ENCODE measurements at regions not wholly inside any gene's neighbourhood (a gene's known extent, or its start where the extent isn't known, plus 50 kb on each side); places are given as distances from the start of the nearest gene placed in this dataset.
"Not testable (repeated sequence)": the region's sequence is repeated elsewhere in the genome, so short reads cannot be mapped to it uniquely, and the experiment has no call there.

- DNase-seq, result not testable (repeated sequence)
Measured at GRCh38 chr5:44756097-44756496, 52.6 kb upstream of the MRPS30 start.

GRCh38 chr5:44747396-44747795 lies 61.4 kb upstream of the MRPS30 start:
- no peak for DNase-seq

GRCh38 chr5:44740660-44741059 lies 68.1 kb upstream of the MRPS30 start:
- DNase-seq, result no peak

GRCh38 chr5:44729536-44729935 lies 79.2 kb upstream of the MRPS30 start:
- DNase-seq, result no peak

- DNase-seq, result no peak
Measured at GRCh38 chr5:44727100-44727499, 81.6 kb upstream of the MRPS30 start.

- DNase-seq, result no peak
Measured at GRCh38 chr5:44719856-44720255, 88.9 kb upstream of the MRPS30 start.

GRCh38 chr5:44714871-44715561 lies 93.7 kb upstream of the MRPS30 start:
- no peak for DNase-seq

GRCh38 chr5:44713446-44713845 lies 95.3 kb upstream of the MRPS30 start:
- no peak for DNase-seq

GRCh38 chr5:44711901-44712300 lies 96.8 kb upstream of the MRPS30 start:
- DNase-seq, result no peak

GRCh38 chr5:44708602-44709001 lies 100.1 kb upstream of the MRPS30 start:
- DNase-seq, result no peak

GRCh38 chr5:44707721-44708120 lies 101.0 kb upstream of the MRPS30 start:
- no peak for DNase-seq

- DNase-seq, result no peak
Measured at GRCh38 chr5:44697025-44697424, 111.7 kb upstream of the MRPS30 start.

GRCh38 chr5:44695259-44695658 lies 113.5 kb upstream of the MRPS30 start:
- no peak for DNase-seq

- no peak for DNase-seq
Measured at GRCh38 chr5:44691802-44692201, 116.9 kb upstream of the MRPS30 start.

- no peak for DNase-seq
Measured at GRCh38 chr5:44681906-44682305, 126.8 kb upstream of the MRPS30 start.

- DNase-seq, result no peak
Measured at GRCh38 chr5:44679214-44679613, 129.5 kb upstream of the MRPS30 start.

- DNase-seq, result no peak
Measured at GRCh38 chr5:44675296-44675695, 133.5 kb upstream of the MRPS30 start.

- DNase-seq, result no peak
Measured at GRCh38 chr5:44674461-44674860, 134.3 kb upstream of the MRPS30 start.

GRCh38 chr5:44668471-44668870 lies 140.3 kb upstream of the MRPS30 start:
- DNase-seq, result not testable (repeated sequence)

- DNase-seq, result no peak
Measured at GRCh38 chr5:44665101-44665701, 143.5 kb upstream of the MRPS30 start.

GRCh38 chr5:44664711-44665100 lies 144.0 kb upstream of the MRPS30 start:
- DNase-seq, result no peak

GRCh38 chr5:44663991-44664710 lies 144.6 kb upstream of the MRPS30 start:
- DNase-seq, result no peak

GRCh38 chr5:44661851-44662250 lies 146.9 kb upstream of the MRPS30 start:
- DNase-seq, result no peak

GRCh38 chr5:44660251-44660650 lies 148.5 kb upstream of the MRPS30 start:
- DNase-seq, result no peak
